Naive thymus-derived CD4-positive, alpha-beta T cell (primary cell): ENCODE measurements at regions not wholly inside any gene's neighbourhood (a gene's known extent, or its start where the extent isn't known, plus 50 kb on each side); places are given as distances from the start of the nearest gene placed in this dataset.

Experiments used
- ATAC-seq: fragments of 150-1000 bp; cut with Tn5 transposase; 2 replicates; pipeline ENCODE4 v1.10.0; 2021; ENCODE audit warnings: mild to moderate bottlenecking, moderate library complexity
- CTCF ChIA-PET: fragments of 350-600 bp; sonication (Branson Sonifier 250); formaldehyde crosslinking; loops from one replicate; lab custom pipeline; 2021; ENCODE audit warnings: antibody characterized with exemption; lab: Charles Lee
- POLR2A ChIA-PET: fragments of 350-600 bp; sonication (Branson Sonifier 250); formaldehyde crosslinking; loops from one replicate; lab custom pipeline; 2021; ENCODE audit warnings: antibody characterized with exemption, inconsistent platforms; lab: Charles Lee
- DNase-seq, 9 donors: peaks; one replicate each; pipeline versions ENCODE4 v3.0.0 to v3.0.0-alpha.2; 2020 to 2022; ENCODE audit warnings: mixed read lengths in 1 of 9
- H3K27ac ChIP-seq: one replicate; pipeline ENCODE4 v1.7.0; 2013; ENCODE audit warnings: mild to moderate bottlenecking, low read depth, low read length, moderate library complexity
- H3K27me3 ChIP-seq, 2 donors: one replicate each; pipeline ENCODE4 v1.7.0; 2013; ENCODE audit warnings: low read length in 2 of 2, mild to moderate bottlenecking in 2 of 2, moderate library complexity in 2 of 2; ENCODE audit not compliant: control insufficient read depth in 2 of 2, insufficient read depth in 2 of 2
- H3K36me3 ChIP-seq, 3 experiments: 1 replicate in 2 of 3; 2 replicates in 1 of 3; pipeline ENCODE4 v1.7.0; 2013; ENCODE audit warnings: low read length in 3 of 3, mild to moderate bottlenecking in 3 of 3, moderate library complexity in 1 of 3; ENCODE audit not compliant: insufficient read depth in 3 of 3, control insufficient read depth in 2 of 3
- H3K4me1 ChIP-seq, 2 donors: one replicate each; pipeline ENCODE4 v1.7.0; 2013; ENCODE audit warnings: low read length in 2 of 2, mild to moderate bottlenecking in 2 of 2, moderate library complexity in 1 of 2; ENCODE audit not compliant: control insufficient read depth in 2 of 2, insufficient read depth in 2 of 2
- H3K4me3 ChIP-seq: 2 replicates; pipeline ENCODE4 v1.7.0; 2013; ENCODE audit warnings: mild to moderate bottlenecking, low read length
- H3K9me3 ChIP-seq, 3 experiments: 1 replicate in 2 of 3; 2 replicates in 1 of 3; pipeline ENCODE4 v1.7.0; 2013; ENCODE audit warnings: low read length in 3 of 3; ENCODE audit not compliant: control insufficient read depth in 2 of 3
- H3K27ac Mint-ChIP-seq, 9 donors: one replicate each; pipeline ENCODE4 v1.8.0; 2020 to 2022; ENCODE audit warnings: mixed read lengths in 9 of 9, mild to moderate bottlenecking in 8 of 9, moderate library complexity in 5 of 9, inconsistent platforms in 2 of 9
- H3K27me3 Mint-ChIP-seq, 5 donors: one replicate each; pipeline ENCODE4 v1.8.0; 2021 to 2022; ENCODE audit warnings: mixed read lengths in 5 of 5, mild to moderate bottlenecking in 1 of 5
- H3K36me3 Mint-ChIP-seq, 5 donors: one replicate each; pipeline ENCODE4 v1.8.0; 2020 to 2022; ENCODE audit warnings: mixed read lengths in 5 of 5, mild to moderate bottlenecking in 3 of 5, inconsistent platforms in 1 of 5
- H3K4me1 Mint-ChIP-seq, 7 donors: one replicate each; pipeline ENCODE4 v1.8.0; 2020 to 2022; ENCODE audit warnings: mixed read lengths in 7 of 7, mild to moderate bottlenecking in 3 of 7, inconsistent platforms in 1 of 7
- H3K4me3 Mint-ChIP-seq, 10 donors: one replicate each; pipeline ENCODE4 v1.8.0; 2020 to 2022; ENCODE audit warnings: mild to moderate bottlenecking in 10 of 10, mixed read lengths in 10 of 10, moderate library complexity in 6 of 10, inconsistent platforms in 2 of 10
- H3K9me3 Mint-ChIP-seq, 11 donors: one replicate each; pipeline ENCODE4 v1.8.0; 2020 to 2022; ENCODE audit warnings: mixed read lengths in 11 of 11, mild to moderate bottlenecking in 4 of 11, inconsistent platforms in 1 of 11, moderate library complexity in 1 of 11
- intact Hi-C, 2 donors: fragments of 100-400 bp; cut with micrococcal nuclease; formaldehyde crosslinking; loops; one replicate each; pipeline ENCODE4 v1.15.1; 2023

- Histone ChIP-seq H3K27ac (no peak overlapping the region), H3K4me1 (no peaks in the 10 kb centered on the region), H3K9me3 (no peaks in the 10 kb centered on the region), H3K36me3 (no peaks in the 10 kb centered on the region), H3K27me3 (no peaks in the 10 kb centered on the region), H3K4me3 (no peak overlapping the region)
- H3K36me3 Mint-ChIP-seq = no peaks in the 10 kb centered on the region
- intact Hi-C loops = no loop called here
- no peak overlapping the region for H3K27ac Mint-ChIP-seq
- no peak overlapping the region for H3K4me3 Mint-ChIP-seq
- no peak for DNase-seq
- CTCF ChIA-PET = no interaction called here
- peaks cover 12 to 44% (median 20%) of the 10 kb centered on the region in 5 donors for H3K27me3 Mint-ChIP-seq
- ATAC-seq = no peak
- H3K4me1 Mint-ChIP-seq = no peaks in the 10 kb centered on the region
- no peaks in the 10 kb centered on the region for H3K9me3 Mint-ChIP-seq
- POLR2A ChIA-PET = no interaction called here
Observed at GRCh38 chr12:88994971-88995370, 357.3 kb downstream of the DUSP6 start.

GRCh38 chr12:88994537-88994936 lies 357.8 kb downstream of the DUSP6 start:
- no peak overlapping the region for H3K27ac ChIP-seq
- no peak for ATAC-seq
- Mint-ChIP-seq H3K36me3 (no peaks in the 10 kb centered on the region), H3K9me3 (no peaks in the 10 kb centered on the region), H3K4me1 (no peaks in the 10 kb centered on the region), H3K27me3 (peaks cover 12 to 42% (median 20%) of the 10 kb centered on the region in 5 donors), H3K4me3 (no peak overlapping the region), H3K27ac (no peak overlapping the region)
- no peaks in the 10 kb centered on the region for H3K4me1 ChIP-seq
- no peaks in the 10 kb centered on the region for H3K36me3 ChIP-seq
- ChIA-PET POLR2A (no interaction called here), CTCF (no interaction called here)
- DNase-seq = no peak
- H3K4me3 ChIP-seq = no peak overlapping the region
- no peaks in the 10 kb centered on the region for H3K9me3 ChIP-seq
- no peaks in the 10 kb centered on the region for H3K27me3 ChIP-seq
- intact Hi-C loops = no loop called here

DNA sequence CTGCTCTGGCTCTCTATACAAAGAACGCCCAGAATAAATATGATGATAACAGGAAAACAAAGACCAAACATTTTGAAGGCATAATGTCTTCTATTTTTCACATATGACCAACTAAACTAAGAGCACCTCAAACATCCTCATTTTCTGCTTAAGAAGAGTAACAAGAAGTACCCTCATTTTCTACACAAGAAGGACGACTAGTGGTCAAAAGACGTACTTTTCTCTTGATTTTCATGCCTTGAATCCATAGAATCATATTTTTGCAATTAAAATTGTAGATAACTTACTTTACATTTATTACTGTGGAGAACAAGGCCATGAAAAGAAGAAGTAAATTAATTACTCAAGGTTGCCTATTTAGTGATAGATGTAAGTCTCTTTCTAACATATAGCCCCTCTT lies 358.6 kb downstream of the DUSP6 start:
- H3K27ac ChIP-seq = no peak overlapping the region
- ATAC-seq = no peak
- H3K4me1 Mint-ChIP-seq = no peaks in the 10 kb centered on the region
- no peaks in the 10 kb centered on the region for H3K36me3 Mint-ChIP-seq
- CTCF ChIA-PET = no interaction called here
- H3K4me3 ChIP-seq = no peak overlapping the region
- H3K27me3 ChIP-seq = no peaks in the 10 kb centered on the region
- H3K9me3 Mint-ChIP-seq = no peaks in the 10 kb centered on the region
- POLR2A ChIA-PET = no interaction called here
- peaks cover 12 to 42% (median 20%) of the 10 kb centered on the region in 5 donors for H3K27me3 Mint-ChIP-seq
- no peak overlapping the region for H3K27ac Mint-ChIP-seq
- H3K36me3 ChIP-seq = no peaks in the 10 kb centered on the region
- H3K9me3 ChIP-seq = no peaks in the 10 kb centered on the region
- no peaks in the 10 kb centered on the region for H3K4me1 ChIP-seq
- no peak overlapping the region for H3K4me3 Mint-ChIP-seq
- intact Hi-C loops = loop anchor here in 1 of 2 donors (1.0 kb wide), 1 partner anchor 882 kb away; no protein-coding TSS in a partner anchor
- no peak for DNase-seq

- intact Hi-C loops = no loop called here
- Histone ChIP-seq H3K9me3 (no peaks in the 10 kb centered on the region), H3K27me3 (no peaks in the 10 kb centered on the region), H3K4me3 (no peak overlapping the region), H3K36me3 (no peaks in the 10 kb centered on the region), H3K4me1 (no peaks in the 10 kb centered on the region), H3K27ac (no peak overlapping the region)
- H3K4me1 Mint-ChIP-seq = no peaks in the 10 kb centered on the region
- DNase-seq = no peak
- no peak overlapping the region for H3K4me3 Mint-ChIP-seq
- no peak for ATAC-seq
- ChIA-PET POLR2A (no interaction called here), CTCF (no interaction called here)
- H3K9me3 Mint-ChIP-seq = peaks cover 0 to 1% (median 0%) of the 10 kb centered on the region in 11 donors
- no peaks in the 10 kb centered on the region for H3K36me3 Mint-ChIP-seq
- no peak overlapping the region for H3K27ac Mint-ChIP-seq
- peaks cover 11 to 31% (median 20%) of the 10 kb centered on the region in 5 donors for H3K27me3 Mint-ChIP-seq
Observed at GRCh38 chr12:88986056-88986455, 366.2 kb downstream of the DUSP6 start.

GRCh38 chr12:88985631-88986030 lies 366.7 kb downstream of the DUSP6 start:
- ChIA-PET POLR2A (no interaction called here), CTCF (no interaction called here)
- Histone ChIP-seq H3K4me1 (no peaks in the 10 kb centered on the region), H3K27me3 (no peaks in the 10 kb centered on the region), H3K4me3 (no peak overlapping the region), H3K27ac (no peak overlapping the region), H3K36me3 (no peaks in the 10 kb centered on the region), H3K9me3 (no peaks in the 10 kb centered on the region)
- Mint-ChIP-seq H3K4me3 (no peak overlapping the region), H3K27me3 (peaks cover 11 to 27% (median 17%) of the 10 kb centered on the region in 5 donors), H3K36me3 (no peaks in the 10 kb centered on the region), H3K4me1 (no peaks in the 10 kb centered on the region), H3K27ac (no peak overlapping the region), H3K9me3 (peaks cover 0 to 1% (median 0%) of the 10 kb centered on the region in 11 donors)
- ATAC-seq = no peak
- intact Hi-C loops = no loop called here
- DNase-seq = no peak

DNA sequence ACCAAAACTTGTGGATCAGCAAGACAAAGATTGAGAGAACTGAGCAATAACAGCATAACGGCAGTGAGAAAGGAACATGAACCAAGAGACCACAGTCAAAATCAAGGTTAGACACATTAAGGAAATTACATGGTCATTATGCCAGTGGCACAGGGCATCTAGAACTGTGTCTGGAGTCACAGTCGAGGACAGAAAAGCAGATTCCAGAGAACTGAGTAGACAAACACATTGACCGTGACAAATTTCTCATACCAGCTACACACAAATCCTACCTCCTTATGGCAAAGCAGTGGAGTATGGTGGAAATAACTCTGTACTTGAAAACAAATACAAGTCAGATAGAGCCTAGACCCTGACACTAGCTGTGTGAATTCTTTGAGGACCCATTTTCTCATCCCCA lies 367.3 kb downstream of the DUSP6 start:
- intact Hi-C loops = no loop called here
- no peaks in the 10 kb centered on the region for H3K36me3 ChIP-seq
- no peaks in the 10 kb centered on the region for H3K27me3 ChIP-seq
- peaks cover 0 to 1% (median 0%) of the 10 kb centered on the region in 11 donors for H3K9me3 Mint-ChIP-seq
- no peak overlapping the region for H3K4me3 Mint-ChIP-seq
- no peak overlapping the region for H3K27ac Mint-ChIP-seq
- ChIA-PET POLR2A (no interaction called here), CTCF (no interaction called here)
- no peaks in the 10 kb centered on the region for H3K4me1 ChIP-seq
- DNase-seq (no peak), ATAC-seq (no peak)
- H3K36me3 Mint-ChIP-seq = no peaks in the 10 kb centered on the region
- peaks cover 11 to 29% (median 22%) of the 10 kb centered on the region in 5 donors for H3K27me3 Mint-ChIP-seq
- H3K9me3 ChIP-seq = no peaks in the 10 kb centered on the region
- H3K4me3 ChIP-seq = no peak overlapping the region
- H3K4me1 Mint-ChIP-seq = no peaks in the 10 kb centered on the region
- H3K27ac ChIP-seq = no peak overlapping the region

DNA sequence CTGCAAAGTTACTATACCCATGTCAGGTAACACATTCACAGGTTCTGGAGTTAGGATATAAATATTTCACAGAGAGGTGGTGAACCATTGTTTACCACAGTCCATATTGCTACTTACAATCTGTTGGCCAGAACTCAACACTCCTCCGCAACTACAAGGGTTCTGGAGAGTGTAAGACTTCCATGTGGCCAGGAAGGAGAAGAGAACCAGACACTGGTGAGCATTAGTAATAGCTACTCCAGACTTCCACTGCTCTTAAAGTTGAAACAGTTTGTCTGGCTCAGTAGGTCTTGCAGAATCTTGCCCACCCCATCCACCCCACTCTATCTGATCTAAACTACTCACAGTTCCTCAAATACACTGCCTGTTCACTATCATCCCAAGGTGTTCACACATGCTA lies 369.6 kb downstream of the DUSP6 start:
- no peaks in the 10 kb centered on the region for H3K27me3 ChIP-seq
- Mint-ChIP-seq H3K27ac (no peak overlapping the region), H3K4me1 (no peaks in the 10 kb centered on the region), H3K4me3 (no peak overlapping the region), H3K9me3 (peaks cover 0 to 1% (median 0%) of the 10 kb centered on the region in 11 donors), H3K36me3 (no peaks in the 10 kb centered on the region), H3K27me3 (peaks cover 12 to 34% (median 22%) of the 10 kb centered on the region in 5 donors)
- CTCF ChIA-PET = no interaction called here
- H3K4me3 ChIP-seq = no peak overlapping the region
- H3K4me1 ChIP-seq = no peaks in the 10 kb centered on the region
- intact Hi-C loops = no loop called here
- H3K27ac ChIP-seq = no peak overlapping the region
- ATAC-seq (no peak), DNase-seq (no peak)
- H3K36me3 ChIP-seq = no peaks in the 10 kb centered on the region
- no peaks in the 10 kb centered on the region for H3K9me3 ChIP-seq
- POLR2A ChIA-PET = no interaction called here
